NCI-H1105 treated with DMSO at 0.1 percent for 48 hours (cell line): ENCODE measurements at regions not wholly inside any gene's neighbourhood (a gene's known extent, or its start where the extent isn't known, plus 50 kb on each side); places are given as distances from the start of the nearest gene placed in this dataset.
"Not testable (repeated sequence)": the region's sequence is repeated elsewhere in the genome, so short reads cannot be mapped to it uniquely, and the experiment has no call there.

Source experiments
- DNase-seq: peaks from one replicate; lab custom pipeline; 2025; lab: John Stamatoyannopoulos, UW

DNA sequence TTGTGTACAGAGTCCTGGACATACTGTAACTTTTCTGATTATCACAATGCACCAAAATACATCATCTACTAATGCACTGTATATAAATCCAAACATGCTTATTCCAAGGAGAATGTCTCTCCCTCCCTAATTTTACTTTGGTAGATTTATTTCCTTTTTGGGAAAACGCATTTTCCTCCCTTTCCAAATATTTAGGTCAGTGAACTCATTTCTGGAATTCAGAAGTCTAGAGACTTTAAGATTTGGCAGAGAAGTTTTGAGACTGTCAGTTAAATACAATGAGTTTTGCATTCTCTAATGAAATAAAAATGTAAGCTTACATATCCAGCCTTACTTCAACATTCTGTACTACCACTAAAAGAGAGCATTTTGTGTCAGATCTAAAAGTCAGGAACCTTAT lies 165.8 kb upstream of the EDNRB start:
- no peak for DNase-seq

DNA sequence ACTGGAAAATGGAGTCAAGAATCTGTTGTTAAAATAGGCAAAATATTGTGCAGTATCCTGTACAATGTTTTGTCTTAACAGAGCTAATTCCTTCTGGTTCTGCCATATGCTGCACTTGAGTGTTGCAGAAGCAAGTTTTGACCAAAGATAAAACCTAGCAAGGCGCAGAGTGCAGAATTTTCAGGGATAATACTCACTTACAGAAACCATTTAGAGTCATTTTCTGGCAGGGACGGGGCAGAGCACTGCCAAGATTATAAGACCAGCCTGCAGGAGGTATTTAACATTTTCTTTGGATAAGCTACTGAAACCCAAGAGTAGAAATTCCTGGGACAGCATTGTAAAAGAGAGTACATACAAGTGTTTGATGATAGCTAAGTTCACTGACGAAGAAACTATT lies 159.5 kb upstream of the EDNRB start:
- no peak for DNase-seq

DNA sequence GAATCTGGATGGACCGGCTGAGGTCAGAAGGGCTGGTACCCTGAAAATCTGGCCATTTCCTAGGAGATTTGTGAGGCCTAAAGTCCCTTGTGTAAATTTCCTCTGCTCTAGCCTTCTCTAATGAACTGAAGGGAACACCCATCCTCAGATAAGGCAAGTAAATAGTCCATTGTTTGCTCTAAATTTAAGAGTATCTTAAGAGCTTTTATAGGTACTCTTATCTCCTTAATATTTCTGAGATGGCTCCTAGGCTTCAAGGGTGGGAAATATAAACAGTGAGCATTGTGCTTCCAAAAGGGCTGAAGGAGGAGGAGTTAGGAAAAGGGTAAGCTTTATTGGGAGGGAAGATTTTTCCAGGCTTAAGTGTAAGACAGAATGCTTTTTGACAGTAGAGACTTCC lies 148.7 kb upstream of the EDNRB start:
- DNase-seq = no peak

DNA sequence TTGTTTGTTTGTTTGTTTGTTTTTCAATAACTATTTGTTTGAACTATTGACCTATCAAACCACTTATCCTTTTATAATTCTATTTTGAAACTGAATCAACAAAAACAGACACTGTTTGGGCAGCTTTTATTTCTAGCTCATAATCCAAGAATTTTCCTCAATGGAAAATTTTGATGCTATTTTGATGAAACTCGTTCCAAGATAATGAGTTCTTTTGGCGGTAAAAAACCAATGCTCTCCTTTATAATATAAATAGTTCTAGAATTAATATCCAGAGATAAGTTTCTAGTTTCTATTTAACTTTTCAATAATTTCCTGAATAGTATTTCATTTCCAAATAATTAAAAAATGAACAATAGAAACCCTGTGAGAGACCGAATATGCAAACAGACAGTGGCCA lies 146.5 kb upstream of the EDNRB start:
- no peak for DNase-seq

DNA sequence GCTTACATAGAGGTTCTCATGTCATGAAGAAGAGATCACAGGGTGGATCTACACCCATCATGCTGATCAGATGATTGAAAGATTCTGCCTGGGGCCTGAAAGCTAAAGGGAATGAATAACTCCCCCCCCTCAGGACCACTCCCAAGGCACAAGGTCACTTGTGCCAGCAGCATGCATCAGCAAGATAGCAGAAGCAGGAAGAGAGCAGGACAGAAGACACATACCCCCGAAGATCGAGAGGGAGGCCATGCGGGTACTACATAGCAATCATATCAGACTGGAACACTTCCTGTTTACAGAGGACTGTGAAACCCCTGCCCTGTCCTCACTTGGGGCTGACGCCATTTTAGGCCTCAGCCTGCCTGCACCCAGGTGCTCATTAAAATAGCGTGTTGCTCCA lies 143.2 kb upstream of the EDNRB start:
- no peak for DNase-seq

DNA sequence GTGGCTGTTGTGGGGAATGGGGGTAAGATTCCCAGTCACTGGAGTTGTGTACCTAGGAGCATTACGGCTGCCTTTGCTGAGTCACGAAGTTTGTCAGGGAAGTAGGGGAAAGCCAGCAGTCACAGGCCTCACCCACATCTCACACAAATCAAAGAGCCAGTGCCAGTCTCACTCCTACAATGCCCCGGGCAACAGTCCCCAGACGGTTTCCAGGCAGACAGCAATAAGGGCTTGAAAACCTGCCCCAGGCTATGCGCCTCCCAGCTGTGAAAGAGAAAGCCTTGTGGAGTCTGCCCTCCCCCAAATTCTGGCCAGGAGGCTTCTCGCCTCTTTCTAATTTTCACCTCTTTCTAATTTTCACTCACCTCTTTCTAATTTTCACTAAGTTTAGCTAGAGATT lies 142.3 kb upstream of the EDNRB start:
- no peak for DNase-seq

DNA sequence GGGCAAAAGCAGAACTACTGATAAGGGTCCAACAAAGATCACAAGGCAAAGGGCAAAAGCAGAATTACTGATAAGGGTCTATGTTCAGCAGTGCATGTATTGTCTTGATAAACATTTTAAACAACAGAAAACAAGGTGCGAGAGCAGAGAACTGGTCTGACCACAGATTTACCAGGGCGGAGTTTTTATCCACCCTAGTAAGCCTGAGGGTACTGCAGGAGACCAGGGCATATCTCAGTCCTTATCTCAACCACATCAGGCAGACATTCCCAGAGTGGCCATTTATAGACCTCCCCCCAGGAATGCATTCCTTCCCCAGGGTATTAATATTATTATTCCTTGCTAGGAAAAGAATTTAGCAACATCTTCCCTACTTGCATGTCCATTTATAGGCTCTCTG lies 138.2 kb upstream of the EDNRB start:
- not testable (repeated sequence) for DNase-seq

DNA sequence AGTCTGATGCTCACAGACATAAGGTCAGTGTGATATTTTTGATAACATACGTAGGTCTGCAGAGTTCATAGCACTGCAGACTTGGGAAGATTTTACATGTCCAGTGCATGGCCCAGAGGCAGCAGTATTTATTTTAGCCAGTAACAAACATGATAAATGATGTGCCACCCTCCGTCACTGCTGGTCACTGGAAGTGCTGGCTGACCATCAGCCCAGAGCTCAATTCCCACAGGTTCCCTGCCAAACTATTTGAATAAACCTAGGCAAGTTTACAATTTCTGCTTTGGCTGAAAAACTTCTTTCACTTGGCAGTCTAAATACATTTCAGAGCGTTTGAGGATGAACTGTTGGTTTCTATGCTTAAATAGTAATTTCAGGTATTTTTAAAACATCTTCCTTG lies 135.5 kb upstream of the EDNRB start:
- no peak for DNase-seq

DNA sequence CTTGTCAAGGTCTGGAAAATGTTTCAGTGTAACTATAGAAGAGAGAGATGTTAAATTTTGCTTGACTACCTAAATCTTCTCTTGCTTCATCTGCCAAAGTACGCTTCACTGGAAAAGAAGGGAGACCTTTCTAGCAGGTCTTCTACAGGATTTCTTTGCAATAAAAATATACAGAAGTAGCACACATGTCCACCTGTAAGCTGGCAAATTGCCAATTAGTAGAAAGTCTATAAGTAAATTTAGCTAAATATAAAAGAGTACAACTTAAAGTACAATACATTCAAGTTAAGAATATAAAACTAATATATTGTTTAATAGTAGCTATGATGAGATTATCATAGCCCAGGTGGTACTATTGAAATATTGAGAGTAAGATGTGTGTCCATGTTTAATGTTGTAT lies 128.5 kb upstream of the EDNRB start:
- no peak for DNase-seq

DNA sequence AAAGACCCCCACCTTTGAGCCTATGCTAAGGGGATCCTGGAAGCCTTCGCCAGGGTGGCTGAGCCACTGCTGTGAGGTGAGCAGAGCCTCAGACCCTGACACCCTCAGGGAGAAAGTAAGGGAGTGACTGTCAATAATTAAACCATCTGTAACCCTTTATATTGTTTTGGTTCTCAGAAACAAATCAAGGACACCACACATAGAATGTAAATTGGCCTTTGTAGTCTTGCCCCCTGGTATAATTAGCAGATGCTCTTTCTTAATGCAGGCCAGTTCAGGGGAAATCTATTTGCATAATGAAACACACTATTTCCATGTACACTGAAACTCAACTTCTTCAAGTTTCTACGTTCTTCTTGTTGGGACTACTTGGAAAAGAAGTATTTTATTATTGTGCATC lies 127.7 kb upstream of the EDNRB start:
- DNase-seq = no peak

DNA sequence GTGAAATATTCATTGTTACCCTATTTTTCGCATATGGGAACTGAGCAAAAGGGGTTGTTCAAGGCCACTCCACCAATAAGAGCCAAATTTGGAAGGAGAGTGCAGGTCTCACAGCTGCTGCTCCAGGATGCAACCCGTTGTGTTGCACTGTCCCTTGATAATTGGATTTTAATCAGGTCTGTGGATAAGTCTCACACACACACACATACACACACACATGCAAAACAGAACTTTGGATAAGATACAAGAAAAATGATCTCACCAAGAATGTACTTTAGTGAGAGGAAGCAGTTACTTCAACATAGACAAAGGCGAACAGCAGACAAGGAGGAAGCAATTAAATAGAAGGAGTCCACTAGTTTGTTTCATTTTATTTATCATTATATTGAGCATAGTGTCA lies 127.3 kb upstream of the EDNRB start:
- no peak for DNase-seq

DNA sequence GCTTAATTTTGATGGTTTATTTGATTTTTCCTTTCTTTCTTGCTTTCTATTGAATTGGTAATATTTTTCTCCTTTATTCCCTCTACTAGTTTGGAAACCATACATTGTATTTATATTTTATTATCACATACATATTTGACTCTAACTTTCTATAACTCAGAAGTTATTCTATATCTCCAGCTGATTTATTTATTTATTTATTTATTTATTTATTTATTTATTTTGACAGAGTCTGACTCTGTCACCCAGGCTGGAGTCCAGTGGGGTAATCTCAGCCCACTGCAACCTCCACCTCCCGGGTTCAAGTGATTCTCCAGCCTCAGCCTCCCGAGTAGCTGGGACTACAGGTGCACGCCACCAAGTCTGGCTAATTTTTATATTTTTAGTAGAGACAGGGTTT lies 122.7 kb upstream of the EDNRB start:
- not testable (repeated sequence) for DNase-seq

DNA sequence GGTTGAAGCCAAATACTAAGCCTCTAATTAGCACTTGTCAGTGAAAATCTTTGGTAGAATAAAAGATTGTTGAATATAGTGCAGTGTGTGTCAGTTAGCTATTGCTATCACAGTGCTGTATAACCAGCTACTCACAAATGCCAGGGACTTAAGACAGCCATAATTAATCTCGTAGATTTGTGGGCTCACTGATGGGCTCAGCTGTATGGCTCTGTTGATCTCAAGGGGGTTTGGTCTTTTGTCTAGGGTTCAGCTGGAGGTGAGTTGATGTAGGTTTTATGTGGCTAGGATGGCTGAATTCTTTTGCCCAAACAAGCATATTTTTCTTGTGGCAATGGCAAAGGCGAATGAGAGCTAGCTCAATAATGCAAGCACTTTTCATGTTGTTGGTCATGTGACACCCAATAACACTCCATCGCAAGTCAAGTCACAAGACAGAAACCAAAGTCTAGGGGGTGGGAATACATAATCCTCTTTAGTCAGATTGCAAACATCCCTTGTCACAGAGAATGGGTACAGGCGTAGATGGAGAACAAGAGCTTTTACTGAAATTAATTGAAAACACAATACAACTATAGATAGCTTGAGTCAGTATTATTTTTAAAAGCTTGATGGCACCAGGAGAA lies 121.7 kb upstream of the EDNRB start:
- no peak for DNase-seq

DNA sequence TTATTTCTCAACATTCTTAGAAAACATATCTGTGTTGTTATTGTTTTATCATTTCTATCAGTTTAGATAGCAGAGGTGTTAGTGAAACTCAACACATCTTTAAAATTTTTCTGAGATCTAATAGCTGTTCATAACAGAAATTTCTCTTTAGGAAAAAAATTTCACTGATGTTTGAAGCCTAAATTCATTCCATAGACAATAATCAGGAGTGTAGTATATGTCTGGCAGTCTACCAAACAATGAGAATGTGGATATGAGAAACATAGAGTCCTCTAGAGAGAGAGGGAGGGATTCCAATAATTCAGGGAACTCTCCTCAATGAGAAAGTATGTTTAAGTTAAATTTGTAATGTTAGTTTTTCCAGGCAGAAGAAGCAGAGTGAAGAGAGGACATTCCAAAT lies 118.2 kb upstream of the EDNRB start:
- DNase-seq = no peak

DNA sequence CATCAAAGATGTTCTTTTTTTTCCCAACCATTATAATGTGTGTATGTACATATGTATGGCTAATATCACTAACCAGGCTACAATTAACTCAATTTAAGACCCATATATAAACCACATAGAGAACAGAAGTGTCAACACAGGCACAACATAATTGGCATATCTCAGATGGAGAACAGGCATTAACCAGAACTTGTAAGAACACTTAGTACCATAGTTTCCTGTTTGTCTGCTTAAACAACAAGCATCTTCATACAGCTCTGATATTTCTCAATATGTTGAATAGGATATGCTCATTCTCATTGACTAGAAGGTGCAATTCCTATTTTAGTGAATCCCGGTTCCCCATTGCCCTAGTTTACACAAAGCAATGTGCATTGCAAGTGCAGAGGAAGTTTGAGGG lies 116.9 kb upstream of the EDNRB start:
- DNase-seq = no peak

DNA sequence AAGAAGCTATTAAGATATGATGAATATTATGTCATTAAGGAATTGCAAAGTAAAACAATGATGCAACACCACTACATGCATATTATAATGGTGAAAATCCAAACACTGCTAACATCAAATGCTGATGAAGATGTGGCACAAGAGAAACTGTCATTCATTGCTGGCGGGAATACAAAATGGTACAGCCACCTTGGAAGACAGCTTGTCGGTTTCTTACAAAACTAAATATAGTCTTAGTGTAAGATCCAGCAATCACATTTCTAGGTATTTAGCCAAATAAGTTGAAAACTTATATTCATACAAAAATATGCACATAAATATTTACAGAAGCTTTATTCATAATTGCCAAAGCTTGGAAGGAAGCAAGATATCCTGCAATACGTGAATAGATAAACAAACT lies 114.9 kb upstream of the EDNRB start:
- DNase-seq = peak; percentile 58

DNA sequence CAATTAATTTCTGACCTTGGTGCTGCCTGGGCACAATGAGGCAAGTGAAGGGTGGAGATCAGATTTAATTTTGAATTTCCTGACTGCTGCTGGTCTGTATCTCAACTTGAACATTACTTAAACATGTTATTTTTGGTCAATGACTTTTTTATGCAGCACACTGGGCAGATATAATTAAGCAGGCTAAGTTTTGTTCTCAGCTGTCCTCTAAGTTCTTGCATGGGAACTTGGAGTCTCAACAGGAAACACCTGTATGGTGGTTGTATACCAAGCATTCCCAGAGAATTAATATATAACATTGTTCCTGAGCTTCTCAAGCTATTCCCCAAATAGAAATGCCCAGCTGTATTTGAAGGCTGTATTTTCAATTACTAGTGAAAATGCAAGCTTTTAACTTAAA lies 113.5 kb upstream of the EDNRB start:
- no peak for DNase-seq

DNA sequence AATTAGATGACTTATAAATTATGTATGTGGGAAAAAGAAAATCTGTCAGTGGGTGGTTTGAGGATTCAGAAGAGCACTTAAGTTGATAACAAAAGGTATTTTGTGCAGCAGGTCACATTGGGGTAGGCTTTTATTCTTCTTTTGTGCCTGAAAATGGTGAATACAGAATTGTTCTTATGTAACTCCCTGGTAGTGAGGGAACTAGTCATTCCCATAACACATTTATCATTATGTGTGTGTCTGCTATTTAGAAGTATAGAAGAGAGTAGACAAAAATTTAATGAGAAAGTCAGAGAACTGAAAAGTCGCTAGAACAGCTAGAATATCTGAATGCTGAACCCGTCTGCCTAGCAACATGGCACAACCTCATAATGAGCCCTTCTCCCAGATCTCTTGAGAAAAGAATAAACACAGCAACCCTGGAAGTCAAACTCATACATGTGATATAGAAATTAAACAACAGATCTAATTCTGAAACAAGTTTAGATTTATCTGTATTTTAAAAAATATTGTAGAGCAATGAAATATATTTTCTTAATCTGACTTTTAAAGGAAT lies 111.8 kb upstream of the EDNRB start:
- peak; percentile 3 for DNase-seq

DNA sequence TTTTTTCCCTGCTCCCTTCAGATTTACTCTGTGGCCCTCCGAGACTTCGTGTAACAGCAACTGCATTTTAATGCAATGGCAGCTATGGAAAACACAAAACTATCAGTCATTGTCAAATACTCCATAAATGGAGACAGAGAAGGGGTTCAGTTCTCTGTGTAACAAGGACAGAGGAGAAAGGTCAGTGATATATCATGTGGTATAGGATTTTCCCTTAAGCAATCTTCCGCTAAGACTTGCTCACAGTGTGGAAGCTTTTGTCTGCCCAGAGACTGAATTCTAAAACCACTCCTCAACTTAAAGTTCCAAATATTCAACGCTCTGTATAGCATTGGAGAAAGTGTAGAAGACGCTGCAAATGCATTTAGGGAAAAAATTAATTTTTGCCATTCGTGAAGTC lies 111.3 kb upstream of the EDNRB start:
- no peak for DNase-seq

DNA sequence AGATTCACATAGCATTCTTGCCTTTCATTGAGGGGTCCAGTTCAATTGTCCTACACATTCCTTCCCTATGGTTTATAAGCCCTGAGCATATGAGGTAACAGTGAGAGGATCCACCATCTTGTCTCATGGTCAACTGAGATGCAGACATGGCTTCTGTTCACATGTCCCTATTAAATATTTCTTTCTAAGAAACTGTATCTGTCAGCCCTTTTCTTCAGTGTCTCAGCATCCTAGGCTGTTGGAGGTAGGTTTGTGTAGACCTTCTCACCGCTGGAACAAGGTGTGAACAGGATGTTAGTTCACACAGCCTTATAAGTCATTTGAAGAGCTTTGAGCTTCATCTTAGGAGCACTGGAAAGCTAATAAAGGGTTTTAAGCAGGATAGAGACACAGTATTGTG lies 110.3 kb upstream of the EDNRB start:
- DNase-seq = no peak

DNA sequence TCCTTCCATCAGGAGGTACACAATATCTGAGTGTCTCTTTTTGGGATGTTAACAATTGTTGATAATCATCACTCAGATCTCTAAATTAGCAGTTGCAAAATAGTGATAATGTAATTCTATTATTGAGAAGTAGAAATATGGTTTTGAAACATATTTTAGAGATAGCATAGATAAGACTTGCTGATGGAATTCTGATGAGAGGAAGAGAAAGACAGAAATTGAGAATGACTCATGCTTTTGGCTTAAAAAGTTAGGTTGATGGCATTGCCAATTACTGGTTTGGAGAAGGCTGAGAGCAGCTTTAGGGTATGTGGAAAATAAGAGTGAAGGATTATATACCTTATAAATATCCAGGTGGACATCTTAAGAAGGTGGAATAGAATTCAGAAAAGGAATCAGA lies 106.4 kb upstream of the EDNRB start:
- DNase-seq = no peak

DNA sequence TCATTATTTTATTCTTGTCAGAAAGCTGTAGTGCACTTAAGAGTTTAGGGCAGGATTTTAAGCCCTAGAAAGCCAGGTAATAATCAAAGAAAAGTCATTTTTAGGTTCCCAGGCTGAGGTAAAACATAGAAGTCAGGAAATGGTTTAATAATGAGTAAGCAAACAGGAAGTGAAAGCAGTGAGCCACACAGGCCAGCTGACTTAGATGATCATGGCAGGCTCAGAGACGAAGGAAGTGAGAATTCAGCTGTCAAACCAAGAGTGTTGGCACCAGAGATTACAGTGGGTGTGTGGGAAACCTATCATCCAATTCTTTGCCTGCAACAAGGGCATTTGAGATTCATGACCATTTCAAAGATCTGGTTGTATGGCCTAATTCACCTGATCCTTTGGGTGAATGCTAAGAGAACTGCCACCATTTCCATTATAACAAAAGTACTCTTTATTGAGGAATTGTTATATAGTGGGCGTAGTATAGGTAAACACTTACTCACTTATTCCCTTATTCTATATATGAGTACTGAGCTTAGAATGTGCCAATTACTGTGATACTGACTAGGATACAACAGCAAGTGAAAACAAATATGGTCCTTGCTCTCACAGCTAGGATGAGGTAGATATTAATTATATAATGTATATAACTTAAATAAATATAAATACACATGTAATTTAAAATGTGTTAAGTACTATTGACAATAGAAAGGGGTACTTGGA lies 103.7 kb upstream of the EDNRB start:
- no peak for DNase-seq

DNA sequence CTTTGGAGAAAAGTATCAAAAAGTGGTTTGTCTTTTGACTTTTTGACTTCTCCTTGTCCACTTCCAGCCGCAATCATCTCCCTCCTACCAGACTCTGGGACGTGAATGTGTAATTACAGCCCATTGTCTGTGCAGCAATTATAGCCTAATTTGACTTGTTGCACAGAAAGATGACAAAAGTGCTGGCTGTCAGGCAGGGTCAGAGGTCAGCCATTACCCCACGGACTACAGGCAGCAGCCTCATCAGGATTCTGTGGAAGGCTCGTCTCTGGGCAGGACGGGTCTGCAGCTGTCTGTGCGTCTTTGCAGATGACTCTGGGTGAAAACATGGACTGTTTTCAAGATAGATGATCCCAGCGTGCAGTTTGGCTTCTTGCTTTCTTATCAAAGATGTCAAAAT lies 102.2 kb upstream of the EDNRB start:
- peak; percentile 5 for DNase-seq

DNA sequence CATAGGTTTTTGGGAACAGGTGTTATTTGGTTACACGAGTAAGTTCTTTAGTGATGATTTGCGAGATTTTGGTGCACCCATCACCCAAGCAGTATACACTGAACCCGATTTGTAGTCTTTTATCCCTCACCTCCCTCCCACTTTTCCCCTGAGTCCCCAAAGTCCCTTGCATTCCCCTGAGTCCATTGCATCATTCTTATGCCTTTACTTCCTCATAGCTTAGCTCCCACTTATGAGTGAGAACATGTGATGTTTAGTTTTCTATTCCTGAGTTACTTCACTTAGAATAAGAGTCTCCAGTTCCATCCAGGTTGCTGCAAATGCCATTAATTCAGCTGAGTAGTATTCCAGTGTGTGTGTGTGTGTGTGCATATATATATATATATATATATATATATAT lies 97.2 kb upstream of the EDNRB start:
- DNase-seq = no peak
